ENCODE measurements at regions not wholly inside any gene's neighbourhood (a gene's known extent, or its start where the extent isn't known, plus 50 kb on each side); places are given as distances from the start of the nearest gene placed in this dataset.

- TF ChIP-seq CTCF (IDR thresholded peaks at IDR 0.05) (no peak), POLR2A (IDR thresholded peaks at IDR 0.05) (no peak)
Observed at GRCh38 chr5:96120120-96120519, 158.5 kb upstream of the ELL2 start.

Data from lower leg skin (tissue), 3 donors.